GM12878 (cell line): ENCODE measurements at regions not wholly inside any gene's neighbourhood (a gene's known extent, or its start where the extent isn't known, plus 50 kb on each side); places are given as distances from the start of the nearest gene placed in this dataset.

Experiments used
- FOS ChIP-seq: IDR thresholded peaks from 3 replicates; pipeline ENCODE4 v1.6.1; 2011; ENCODE audit warnings: borderline replicate concordance; ENCODE audit not compliant: insufficient read length; ENCODE audit errors: extremely low read depth
- MAX ChIP-seq: IDR thresholded peaks from 2 replicates; pipeline ENCODE4 v1.6.1; 2012; ENCODE audit warnings: low read depth, low read length, improper control_type of control experiment
- MTA2 ChIP-seq: fragments of 450-650 bp; IDR thresholded peaks from 2 replicates; pipeline ENCODE4 v1.6.1; 2016; ENCODE audit warnings: low read depth, mild to moderate bottlenecking, moderate library complexity
- RELB ChIP-seq: fragments of 450-650 bp; IDR thresholded peaks from 2 replicates; pipeline ENCODE4 v1.6.1; 2017; ENCODE audit warnings: low read depth, mild to moderate bottlenecking, moderate library complexity
- ZNF687 ChIP-seq: fragments of 450-650 bp; IDR thresholded peaks from 2 replicates; pipeline ENCODE4 v1.6.1; 2017; ENCODE audit warnings: mild to moderate bottlenecking, moderate library complexity

DNA sequence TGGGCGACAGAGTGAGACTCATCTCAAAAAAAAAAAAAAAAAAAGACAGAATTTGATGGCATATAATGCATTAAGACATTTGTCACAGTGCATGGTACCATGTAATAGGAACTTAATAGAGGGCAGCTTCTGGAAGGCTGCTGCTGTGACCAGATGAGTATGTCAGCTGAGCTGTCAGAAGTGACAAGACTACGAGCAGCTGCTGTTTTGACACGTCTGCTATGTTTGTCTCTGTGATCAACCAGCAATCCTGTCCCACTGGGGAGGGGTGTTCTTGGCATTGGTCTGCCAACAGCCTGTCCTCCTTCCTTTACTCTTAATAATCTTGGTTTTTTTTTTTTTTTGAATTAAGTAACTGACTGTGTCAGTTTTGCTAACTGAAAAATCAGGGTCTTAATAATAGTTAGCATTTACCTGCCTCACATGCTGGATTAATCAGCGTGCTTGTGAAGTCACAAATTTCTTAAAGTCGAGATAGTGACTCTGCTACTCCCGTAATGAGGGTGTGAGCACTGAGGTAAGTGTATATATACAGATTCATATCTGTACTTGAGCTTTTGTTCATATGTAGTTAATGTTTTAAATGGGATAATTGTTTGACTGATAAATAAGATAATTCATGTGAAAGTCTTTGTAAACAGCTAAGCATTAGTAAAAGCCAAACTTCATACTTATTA lies 152.4 kb downstream of the BMP2 start (continued):
- peak; percentile 59; the same call in 1 of the 2 replicates for TF ChIP-seq MTA2
- TF ChIP-seq ZNF687, result peak; percentile 72
- TF ChIP-seq FOS, result no peak
- peak; percentile 52; the same call in 1 of the 2 replicates for TF ChIP-seq RELB
- TF ChIP-seq MAX, result no peak
